Skeletal muscle tissue (tissue), 3 donors: ENCODE measurements at regions not wholly inside any gene's neighbourhood (a gene's known extent, or its start where the extent isn't known, plus 50 kb on each side); places are given as distances from the start of the nearest gene placed in this dataset.
"Not testable (repeated sequence)": the region's sequence is repeated elsewhere in the genome, so short reads cannot be mapped to it uniquely, and the experiment has no call there.

ENCODE experiments used
- H3K27ac ChIP-seq: one replicate; pipeline ENCODE4 v1.7.0; 2013; ENCODE audit warnings: mild to moderate bottlenecking, low read depth, low read length, inconsistent platforms
- H3K27me3 ChIP-seq, 3 donors: one replicate each; pipeline ENCODE4 v1.7.0; 2013; ENCODE audit warnings: low read length in 3 of 3; ENCODE audit not compliant: control insufficient read depth in 3 of 3, insufficient read depth in 3 of 3
- H3K36me3 ChIP-seq, 3 donors: one replicate each; pipeline ENCODE4 v1.7.0; 2013; ENCODE audit warnings: low read length in 3 of 3; ENCODE audit not compliant: control insufficient read depth in 3 of 3, insufficient read depth in 3 of 3
- H3K4me1 ChIP-seq, 3 donors: one replicate each; pipeline ENCODE4 v1.7.0; 2013; ENCODE audit warnings: low read length in 3 of 3, mild to moderate bottlenecking in 3 of 3; ENCODE audit not compliant: control insufficient read depth in 3 of 3, insufficient read depth in 3 of 3
- H3K4me3 ChIP-seq, 3 donors: one replicate each; pipeline ENCODE4 v1.7.0; 2013; ENCODE audit warnings: low read length in 3 of 3
- H3K9ac ChIP-seq, 3 donors: one replicate each; pipeline ENCODE4 v1.7.0; 2013; ENCODE audit warnings: low read length in 3 of 3, mild to moderate bottlenecking in 3 of 3, moderate library complexity in 2 of 3, low read depth in 1 of 3
- H3K9me3 ChIP-seq, 3 donors: one replicate each; pipeline ENCODE4 v1.7.0; 2013; ENCODE audit warnings: low read length in 3 of 3; ENCODE audit not compliant: control insufficient read depth in 3 of 3
- donor health status: Osteomylitis.

GRCh38 chr4:148922497-148922896 lies 480.3 kb upstream of the NR3C2 start:
- Histone ChIP-seq H3K4me3 (no peak overlapping the region), H3K36me3 (no peaks in the 10 kb centered on the region), H3K27me3 (no peaks in the 10 kb centered on the region), H3K9me3 (no peaks in the 10 kb centered on the region), H3K4me1 (no peaks in the 10 kb centered on the region), H3K27ac (no peak overlapping the region), H3K9ac (no peak overlapping the region)

GRCh38 chr4:148914734-148915133 lies 472.5 kb upstream of the NR3C2 start:
- H3K4me3 ChIP-seq = no peak overlapping the region
- H3K4me1 ChIP-seq = no peaks in the 10 kb centered on the region
- no peak overlapping the region for H3K9ac ChIP-seq
- H3K27ac ChIP-seq = no peak overlapping the region
- H3K36me3 ChIP-seq = no peaks in the 10 kb centered on the region
- no peaks in the 10 kb centered on the region for H3K27me3 ChIP-seq
- H3K9me3 ChIP-seq = peaks cover 0 to 4% (median 0%) of the 10 kb centered on the region in 3 donors

GRCh38 chr4:148914301-148914700 lies 472.1 kb upstream of the NR3C2 start:
- Histone ChIP-seq H3K27me3 (no peaks in the 10 kb centered on the region), H3K27ac (no peak overlapping the region), H3K4me1 (no peaks in the 10 kb centered on the region), H3K9ac (no peak overlapping the region), H3K36me3 (no peaks in the 10 kb centered on the region), H3K4me3 (no peak overlapping the region), H3K9me3 (peaks cover 0 to 4% (median 0%) of the 10 kb centered on the region in 3 donors)

GRCh38 chr4:148903388-148903787 lies 461.2 kb upstream of the NR3C2 start:
- Histone ChIP-seq H3K9ac (no peak overlapping the region), H3K4me3 (no peak overlapping the region), H3K36me3 (no peaks in the 10 kb centered on the region), H3K27me3 (no peaks in the 10 kb centered on the region), H3K9me3 (no peaks in the 10 kb centered on the region), H3K27ac (no peak overlapping the region), H3K4me1 (no peaks in the 10 kb centered on the region)

- no peak overlapping the region for H3K4me3 ChIP-seq
- no peaks in the 10 kb centered on the region for H3K9me3 ChIP-seq
- H3K9ac ChIP-seq = no peak overlapping the region
- no peak overlapping the region for H3K27ac ChIP-seq
- no peaks in the 10 kb centered on the region for H3K4me1 ChIP-seq
- no peaks in the 10 kb centered on the region for H3K27me3 ChIP-seq
- no peaks in the 10 kb centered on the region for H3K36me3 ChIP-seq
Observed at GRCh38 chr4:148901075-148901705, 459.0 kb upstream of the NR3C2 start.

- H3K9ac ChIP-seq, H3K27ac ChIP-seq, H3K4me3 ChIP-seq, H3K27me3 ChIP-seq, H3K36me3 ChIP-seq, H3K4me1 ChIP-seq, H3K9me3 ChIP-seq: not testable (repeated sequence)
Observed at GRCh38 chr4:148898139-148898538, 455.9 kb upstream of the NR3C2 start.

GRCh38 chr4:148893095-148893494 lies 450.9 kb upstream of the NR3C2 start:
- Histone ChIP-seq H3K27ac (no peak overlapping the region), H3K36me3 (no peaks in the 10 kb centered on the region), H3K27me3 (no peaks in the 10 kb centered on the region), H3K9me3 (peaks cover 0 to 4% (median 0%) of the 10 kb centered on the region in 3 donors), H3K4me3 (no peak overlapping the region), H3K4me1 (no peaks in the 10 kb centered on the region), H3K9ac (no peak overlapping the region)

GRCh38 chr4:148883891-148884290 lies 441.7 kb upstream of the NR3C2 start:
- Histone ChIP-seq H3K27me3 (no peaks in the 10 kb centered on the region), H3K9ac (no peak overlapping the region), H3K4me1 (no peaks in the 10 kb centered on the region), H3K4me3 (no peak overlapping the region), H3K9me3 (no peaks in the 10 kb centered on the region), H3K27ac (no peak overlapping the region), H3K36me3 (no peaks in the 10 kb centered on the region)

- H3K4me3 ChIP-seq = no peak overlapping the region
Observed at GRCh38 chr4:148883435-148883834, 441.2 kb upstream of the NR3C2 start.

GRCh38 chr4:148881860-148882643 lies 439.8 kb upstream of the NR3C2 start:
- H3K36me3 ChIP-seq = no peaks in the 10 kb centered on the region
- H3K4me1 ChIP-seq = no peaks in the 10 kb centered on the region
- H3K27me3 ChIP-seq = no peaks in the 10 kb centered on the region
- H3K9ac ChIP-seq = no peak overlapping the region
- H3K27ac ChIP-seq = no peak overlapping the region
- H3K4me3 ChIP-seq = no peak overlapping the region
- no peaks in the 10 kb centered on the region for H3K9me3 ChIP-seq

More at GRCh38 chr4:148883435-148883834, 441.2 kb upstream of the NR3C2 start:
- Histone ChIP-seq H3K4me1 (no peaks in the 10 kb centered on the region), H3K9me3 (no peaks in the 10 kb centered on the region), H3K9ac (no peak overlapping the region), H3K27me3 (no peaks in the 10 kb centered on the region), H3K27ac (no peak overlapping the region), H3K36me3 (no peaks in the 10 kb centered on the region)
